ENCODE measurements at regions not wholly inside any gene's neighbourhood (a gene's known extent, or its start where the extent isn't known, plus 50 kb on each side); places are given as distances from the start of the nearest gene placed in this dataset.
"Not testable (repeated sequence)": the region's sequence is repeated elsewhere in the genome, so short reads cannot be mapped to it uniquely, and the experiment has no call there.

DNA sequence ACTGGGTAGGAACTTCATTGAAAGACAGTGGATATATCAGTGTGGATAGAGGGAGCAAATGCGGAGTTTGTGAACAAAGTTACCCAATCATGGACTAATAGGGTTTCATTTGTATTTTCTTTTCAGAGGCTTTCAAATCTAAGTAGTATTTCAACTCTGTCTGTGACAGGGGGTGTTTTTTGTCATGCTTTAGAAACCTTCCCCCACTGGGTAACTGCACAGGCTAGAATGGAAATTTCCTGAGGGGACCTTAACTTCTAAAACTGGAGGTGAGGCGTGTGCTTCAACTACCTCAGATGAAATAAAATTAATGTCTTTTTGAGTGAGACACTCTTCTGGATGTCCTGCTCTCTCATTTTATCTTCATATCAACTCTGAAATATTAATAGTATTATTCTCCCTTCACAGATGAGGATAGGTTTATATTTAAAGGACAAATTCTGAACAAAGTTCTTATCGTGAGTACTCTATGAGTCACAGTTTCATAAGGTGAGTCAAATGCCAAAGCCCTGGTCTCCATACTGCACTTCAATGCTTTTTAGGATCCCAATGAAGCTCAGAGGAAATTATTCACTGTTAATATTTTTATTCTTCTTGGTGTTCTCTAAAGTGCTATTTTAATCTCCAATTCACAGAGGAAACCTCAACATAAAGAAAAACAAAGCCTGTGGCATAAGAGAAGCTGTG lies 770.6 kb downstream of the CCSER2 start:
- DNase-seq (ENCODE audit: low read depth in 2 of 3, low spot score in 2 of 3), result no peak

DNA sequence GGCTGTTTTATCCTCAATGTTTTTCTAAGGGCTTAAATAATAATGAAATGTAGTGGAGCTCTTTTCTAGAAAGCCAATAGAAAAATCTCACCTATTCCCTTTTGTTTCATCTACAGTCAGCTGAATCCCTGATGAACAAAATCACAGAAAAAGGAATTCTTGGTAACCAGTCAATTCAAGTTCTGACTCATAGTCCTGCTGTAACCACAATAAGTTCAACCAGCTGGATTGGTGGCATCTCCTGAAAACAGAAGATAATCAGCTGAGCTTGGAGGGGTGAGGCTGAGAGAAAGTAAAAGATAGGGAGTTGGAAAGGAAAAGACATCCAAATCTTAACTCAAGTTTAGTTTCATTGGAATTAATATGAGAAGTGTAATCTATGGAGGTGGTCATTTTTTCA lies 772.1 kb downstream of the CCSER2 start:
- no peak for DNase-seq (ENCODE audit: low read depth in 2 of 3, low spot score in 2 of 3)

DNA sequence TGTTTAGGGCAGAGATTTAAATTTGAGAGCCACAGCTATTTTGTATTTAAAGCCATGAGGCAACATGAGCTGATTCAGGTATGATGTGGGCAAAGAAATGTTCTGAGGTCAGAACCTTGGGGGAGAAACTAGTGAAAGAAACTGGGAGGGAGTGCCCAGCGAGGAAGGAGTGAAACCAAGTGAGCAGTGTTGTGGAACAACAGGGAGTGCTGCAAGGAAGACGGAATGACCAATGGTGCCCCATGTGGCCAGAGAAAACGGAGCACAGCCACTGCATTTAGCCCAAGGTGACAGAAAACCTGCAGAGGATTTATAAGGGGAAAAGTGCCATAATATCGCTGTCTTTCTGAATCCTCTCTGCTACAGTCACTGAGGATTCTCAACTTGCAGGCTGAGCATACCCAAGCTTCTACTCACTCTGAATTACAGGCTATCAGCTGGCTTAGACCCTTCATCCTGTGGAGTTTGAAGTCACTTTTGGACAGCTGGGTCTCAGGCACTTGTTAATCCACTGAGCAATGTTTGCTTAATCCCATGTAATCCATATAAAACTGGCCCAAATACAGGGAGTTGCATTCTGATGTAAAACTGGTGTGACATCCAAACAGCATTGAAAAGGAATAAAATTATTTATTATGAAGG lies 777.3 kb downstream of the CCSER2 start:
- no peak for DNase-seq (ENCODE audit: low read depth in 2 of 3, low spot score in 2 of 3)

DNA sequence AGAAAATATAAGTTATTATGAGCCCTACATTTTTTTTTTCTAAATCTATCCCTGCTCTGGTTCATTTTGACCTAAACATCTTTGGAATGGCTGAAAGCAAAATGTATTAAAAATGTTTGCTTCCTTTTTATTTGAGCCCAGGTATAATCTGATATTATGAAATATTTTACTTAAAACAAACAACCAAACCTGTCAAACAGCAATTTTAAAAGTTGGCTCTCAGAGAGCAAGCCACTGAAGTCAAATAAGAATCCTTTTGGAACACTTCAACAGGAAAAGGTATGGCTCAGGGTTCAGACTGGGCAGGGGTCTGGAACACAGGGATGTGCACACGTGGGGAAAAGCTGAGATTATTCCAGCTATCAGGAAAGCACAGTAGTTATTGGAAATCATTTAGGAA lies 782.9 kb downstream of the CCSER2 start:
- DNase-seq (ENCODE audit: low read depth in 2 of 3, low spot score in 2 of 3), result no peak

DNA sequence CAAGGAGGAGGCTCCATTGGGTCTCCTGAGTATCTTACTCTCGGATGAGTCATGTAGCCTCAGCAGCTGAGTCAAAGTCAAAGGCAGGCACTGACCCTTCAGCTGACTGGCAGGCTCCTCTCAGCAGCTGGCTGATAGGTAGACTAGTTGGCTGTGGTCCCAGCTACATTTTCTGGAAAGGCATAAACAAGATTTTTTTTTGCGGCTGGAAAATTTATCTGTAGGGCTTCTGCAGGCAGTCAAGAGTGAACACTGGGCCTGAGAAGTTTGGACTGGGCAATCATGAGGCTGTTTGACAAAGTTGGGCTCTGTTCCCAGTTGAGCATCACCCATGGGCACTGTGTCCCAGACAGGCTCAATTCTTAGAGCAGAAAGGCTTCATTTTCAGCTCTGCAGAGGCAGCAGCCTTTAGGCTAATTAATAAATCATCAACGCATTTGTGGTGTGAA lies 796.2 kb downstream of the CCSER2 start:
- DNase-seq (ENCODE audit: low read depth in 2 of 3, low spot score in 2 of 3), result no peak

DNA sequence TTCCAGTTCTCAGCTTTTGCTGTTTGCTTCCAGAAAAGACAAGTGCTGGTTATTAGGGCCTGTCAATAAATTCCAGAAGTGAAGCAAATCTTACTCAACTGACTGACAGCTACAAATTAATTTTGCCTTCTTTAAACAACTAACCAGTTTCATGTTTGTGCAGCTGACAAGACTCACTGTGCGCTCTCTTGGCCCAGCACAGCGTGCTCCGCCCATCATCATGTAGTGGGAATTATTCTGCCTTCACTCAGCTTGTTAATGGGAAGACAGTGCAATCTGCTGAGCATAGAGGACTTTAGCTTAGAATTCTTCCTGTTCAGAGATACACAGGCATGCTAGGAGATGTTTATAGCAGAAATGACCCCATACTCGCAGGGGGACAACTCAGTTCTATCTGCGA lies 808.9 kb downstream of the CCSER2 start:
- no peak for DNase-seq (ENCODE audit: low read depth in 2 of 3, low spot score in 2 of 3)

DNA sequence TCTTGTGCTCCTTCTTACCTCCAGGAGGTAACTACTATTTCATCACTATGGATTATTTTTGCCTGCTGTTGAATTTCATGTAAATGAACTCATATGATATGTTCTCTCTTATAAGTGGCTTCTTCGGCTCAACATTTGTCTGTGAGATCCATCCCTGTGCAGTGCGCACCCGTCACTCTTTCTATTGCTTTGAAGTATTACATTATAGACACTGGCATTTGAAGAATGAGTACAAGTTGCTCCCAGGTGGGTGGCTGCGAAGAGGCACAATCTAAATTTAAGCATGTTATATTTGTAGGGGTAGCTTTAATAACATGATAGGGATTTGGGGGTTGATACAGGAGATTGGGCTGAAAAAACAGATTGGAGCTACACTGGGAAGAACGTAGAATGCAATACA lies 809.7 kb downstream of the CCSER2 start:
- DNase-seq (ENCODE audit: low read depth in 2 of 3, low spot score in 2 of 3), result no peak

DNA sequence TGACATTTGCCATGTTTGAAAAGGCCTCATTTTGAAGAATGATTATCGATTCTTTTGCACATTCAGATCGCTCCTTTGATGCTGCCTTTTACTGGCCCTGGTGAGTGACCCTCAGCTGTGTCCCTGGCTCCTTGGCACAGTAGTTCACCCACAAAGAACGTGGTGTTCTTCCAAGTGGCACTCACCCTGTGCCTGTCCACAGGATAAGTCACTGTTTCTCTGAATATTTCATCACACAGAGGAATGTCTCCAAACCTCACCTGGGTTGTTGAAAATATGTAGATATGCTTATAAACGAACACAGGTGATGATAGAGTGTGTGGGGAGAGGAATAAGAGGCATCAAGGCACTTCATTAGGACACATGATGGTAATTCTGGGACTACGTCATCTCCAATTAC lies 810.7 kb downstream of the CCSER2 start:
- no peak for DNase-seq (ENCODE audit: low read depth in 2 of 3, low spot score in 2 of 3)

DNA sequence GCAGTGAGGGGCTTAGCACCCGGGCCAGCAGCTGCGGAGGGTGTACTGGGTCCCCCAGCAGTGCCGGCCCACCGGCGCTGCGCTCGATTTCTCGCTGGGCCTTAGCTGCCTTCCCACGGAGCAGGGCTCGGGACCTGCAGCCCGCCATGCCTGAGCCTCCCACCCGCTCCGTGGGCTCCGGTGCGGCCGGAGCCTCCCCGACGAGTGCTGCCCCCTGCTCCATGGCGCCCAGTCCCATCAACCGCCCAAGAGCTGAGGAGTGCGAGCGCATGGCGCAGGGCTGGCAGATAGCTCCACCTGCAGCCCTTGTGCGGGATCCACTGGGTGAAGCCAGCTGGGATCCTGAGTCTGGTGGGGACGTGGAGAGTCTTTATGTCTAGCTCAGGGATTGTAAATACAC lies 813.1 kb downstream of the CCSER2 start:
- not testable (repeated sequence) for DNase-seq (ENCODE audit: low read depth in 2 of 3, low spot score in 2 of 3)

DNA sequence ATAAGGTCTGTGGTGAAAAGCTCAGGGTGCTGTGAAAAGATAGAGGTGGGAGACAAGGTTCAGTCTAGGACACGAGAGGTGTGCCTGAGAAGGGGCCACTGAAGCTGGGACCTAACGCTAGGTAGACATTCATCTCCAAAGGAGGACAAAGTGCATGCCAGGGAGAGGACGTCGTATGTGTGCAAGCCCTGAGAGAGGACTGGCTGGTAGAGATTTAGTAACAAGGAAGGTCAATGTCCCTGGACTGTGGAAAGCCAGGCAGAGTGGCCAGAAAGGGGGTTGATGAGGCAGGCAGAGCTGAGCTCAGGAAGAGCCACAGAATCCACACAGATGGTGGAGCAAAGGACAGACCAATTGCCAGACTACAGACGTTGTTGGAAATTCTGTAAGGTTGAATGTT lies 817.6 kb downstream of the CCSER2 start:
- DNase-seq (ENCODE audit: low read depth in 2 of 3, low spot score in 2 of 3), result no peak

DNA sequence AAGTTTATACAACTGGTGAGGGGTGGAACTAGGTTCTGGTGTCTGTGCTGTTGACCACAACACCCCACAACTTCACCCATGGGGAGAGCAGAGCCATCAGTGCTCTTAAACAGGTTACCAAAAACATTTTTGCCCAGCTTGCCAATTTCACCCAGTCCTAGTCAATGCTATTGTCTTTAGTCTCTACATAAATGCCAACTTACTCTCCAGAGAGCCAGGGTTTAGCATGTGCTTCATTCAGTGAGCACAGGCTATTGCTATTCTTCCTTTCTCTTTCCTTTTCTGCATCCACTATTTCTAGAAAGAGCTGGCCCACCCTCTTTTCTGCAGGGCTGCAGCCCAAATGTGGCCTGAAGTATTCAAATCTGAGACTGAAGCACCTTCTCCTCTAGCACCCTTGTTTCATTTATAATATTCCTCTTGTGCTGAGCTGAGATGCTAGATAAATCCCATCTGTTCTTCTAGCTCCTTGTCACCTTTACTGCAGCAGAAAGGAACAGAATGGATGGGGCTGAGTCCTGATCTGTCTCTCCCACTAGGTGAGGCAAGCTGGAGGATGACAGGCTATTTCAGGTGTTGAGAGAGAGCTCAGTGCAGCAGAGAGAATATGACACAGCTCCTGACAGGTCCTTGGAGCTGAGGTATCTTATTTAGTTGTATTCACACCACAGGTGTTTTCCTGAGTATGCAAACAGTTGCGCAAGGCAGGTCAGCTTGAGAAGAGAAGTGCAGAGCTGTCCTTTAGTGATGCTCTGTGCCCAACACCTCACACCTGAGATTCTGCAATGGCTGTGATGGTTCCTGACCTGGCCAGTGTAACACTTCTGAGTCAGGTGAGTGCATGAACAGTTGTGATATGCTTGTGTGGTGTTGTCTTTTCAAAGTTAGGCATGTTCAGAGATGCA lies 819.2 kb downstream of the CCSER2 start:
- DNase-seq (ENCODE audit: low read depth in 2 of 3, low spot score in 2 of 3), result no peak

DNA sequence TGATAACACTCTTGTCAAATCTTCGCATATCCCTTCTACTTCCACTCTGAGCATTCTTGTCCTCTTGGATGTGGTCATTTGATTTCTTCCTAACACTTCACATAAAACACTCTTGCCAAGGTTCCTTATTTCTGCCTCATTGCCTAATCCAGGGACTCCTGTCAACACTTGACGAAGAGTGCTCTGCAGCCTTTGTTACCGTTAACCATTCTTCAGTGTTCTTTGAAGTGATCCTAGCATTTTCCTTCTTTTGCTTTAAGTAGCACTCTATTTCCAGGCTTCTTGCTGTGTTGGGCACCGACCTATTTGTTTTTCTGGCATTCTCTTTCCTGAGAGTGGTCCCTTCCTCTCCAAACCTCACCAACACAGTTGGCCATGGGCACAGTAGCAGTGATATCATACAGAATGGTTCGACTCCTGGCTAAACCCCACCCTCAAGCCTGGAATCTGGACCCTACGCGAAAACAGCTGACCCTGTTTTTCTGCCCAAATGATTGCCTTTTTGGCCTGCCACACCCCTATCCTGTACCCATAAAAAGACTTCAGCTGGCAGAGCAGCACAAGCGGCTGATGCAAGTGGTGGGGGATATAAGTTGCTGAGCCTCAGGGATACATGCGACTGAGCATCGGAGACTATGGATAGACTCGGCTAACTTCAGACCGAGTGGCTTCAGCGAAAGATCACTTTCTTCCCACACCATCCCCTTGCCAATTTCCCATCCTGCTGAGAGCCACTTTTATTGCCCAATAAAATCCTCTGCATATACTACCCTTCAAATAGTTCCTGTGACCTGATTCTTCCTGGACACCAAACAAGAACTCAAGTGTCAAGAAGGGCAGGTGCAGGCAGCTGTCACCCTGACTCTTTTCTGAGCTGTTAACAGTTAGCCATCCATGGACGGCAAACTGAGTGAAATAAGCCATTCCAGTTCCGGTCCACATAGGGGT lies 820.6 kb downstream of the CCSER2 start:
- no peak for DNase-seq (ENCODE audit: low read depth in 2 of 3, low spot score in 2 of 3)

DNA sequence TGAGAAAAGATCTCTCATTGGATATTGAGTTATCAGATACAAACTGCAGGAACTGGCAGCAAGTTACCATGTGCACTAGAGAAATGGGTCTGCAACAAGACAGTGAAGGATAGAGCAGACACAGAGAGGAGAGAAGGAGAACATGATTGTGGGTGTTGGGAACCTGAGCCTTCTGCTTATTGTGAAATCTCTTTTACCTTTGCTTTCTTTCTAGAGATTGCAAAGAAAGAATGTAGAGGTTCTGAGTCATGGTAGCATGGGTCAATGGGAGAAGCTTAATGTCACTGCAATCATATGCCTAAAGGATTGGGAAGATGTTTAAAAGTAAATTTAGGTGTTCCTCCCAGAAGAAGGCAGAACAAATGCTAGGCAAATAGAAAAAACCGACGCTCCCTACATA lies 821.4 kb downstream of the CCSER2 start:
- no peak for DNase-seq (ENCODE audit: low read depth in 2 of 3, low spot score in 2 of 3)

DNA sequence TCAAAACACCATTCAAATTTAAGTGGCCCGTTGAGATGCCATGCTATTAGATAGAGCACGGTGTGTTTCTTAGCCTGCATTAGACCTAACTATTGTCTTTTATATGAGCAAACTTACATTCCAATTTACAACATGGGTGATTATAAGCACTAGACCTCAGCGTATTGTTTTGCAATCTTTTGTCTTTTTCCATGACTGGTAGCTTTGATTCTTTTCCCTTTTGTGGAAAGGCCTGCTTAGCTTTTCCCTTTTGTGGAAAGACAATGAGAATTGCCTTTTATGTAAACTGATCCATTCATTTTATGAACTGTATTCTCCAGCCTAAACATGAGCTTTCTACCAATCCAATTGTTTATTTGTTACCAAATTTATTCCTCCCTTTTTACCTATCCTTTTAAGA lies 823.1 kb downstream of the CCSER2 start:
- no peak for DNase-seq (ENCODE audit: low read depth in 2 of 3, low spot score in 2 of 3)

DNA sequence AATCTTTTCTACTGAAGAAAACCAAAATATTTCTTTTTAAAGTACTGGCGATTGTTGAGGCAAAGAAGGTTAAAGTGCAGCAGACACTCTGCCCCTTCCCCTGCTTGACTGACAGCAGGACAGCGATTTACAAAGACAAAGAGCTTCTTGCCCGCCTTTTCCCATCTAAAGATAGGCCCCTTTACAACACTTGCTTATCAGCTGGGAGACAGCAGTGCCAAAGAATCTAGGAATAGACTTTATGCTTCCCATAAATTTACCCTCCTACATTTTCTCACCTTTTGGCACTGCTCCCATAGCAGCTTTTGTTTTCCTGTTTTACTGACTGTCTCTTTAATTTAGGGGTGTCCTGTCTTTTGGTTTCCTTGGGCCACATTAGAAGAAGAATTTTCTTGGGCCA lies 824.1 kb downstream of the CCSER2 start:
- DNase-seq (ENCODE audit: low read depth in 2 of 3, low spot score in 2 of 3), result no peak

DNA sequence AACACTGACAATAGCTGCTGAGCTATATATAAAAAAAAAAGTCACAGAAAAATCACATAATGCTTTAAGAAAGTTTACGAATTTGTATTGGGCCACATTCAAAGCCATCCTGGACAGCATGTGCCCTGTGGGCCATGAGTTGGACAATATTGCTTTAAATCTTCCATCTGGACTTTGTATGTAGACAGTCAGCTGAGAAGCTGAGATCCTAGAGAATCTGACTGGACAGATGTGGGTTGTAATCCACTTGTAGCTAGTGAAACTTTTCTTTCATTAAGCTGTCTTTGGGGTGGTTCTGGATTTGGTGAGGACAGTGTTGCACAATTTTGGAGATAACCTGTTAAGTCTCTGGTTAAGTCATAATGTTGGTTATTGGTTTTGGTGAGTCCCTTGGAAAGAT lies 824.5 kb downstream of the CCSER2 start:
- no peak for DNase-seq (ENCODE audit: low read depth in 2 of 3, low spot score in 2 of 3)

DNA sequence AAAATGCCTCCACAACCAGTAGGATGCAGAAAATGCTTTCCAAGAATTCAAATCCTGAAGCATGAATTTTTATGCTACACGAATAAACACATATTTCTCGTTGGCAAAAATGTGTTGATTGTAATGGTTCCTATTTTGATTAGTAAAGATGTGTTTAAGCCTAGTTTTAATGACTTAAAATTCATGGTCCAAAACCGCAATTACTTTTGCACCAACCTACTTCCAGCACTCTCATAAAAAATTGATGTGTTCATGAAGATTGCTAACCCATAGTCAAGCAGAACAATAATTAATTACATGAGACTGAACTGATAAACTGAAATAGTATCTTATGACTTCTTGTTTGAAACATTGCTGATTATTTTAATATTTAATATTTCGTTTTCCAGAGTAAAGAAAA lies 828.8 kb downstream of the CCSER2 start:
- no peak for DNase-seq (ENCODE audit: low read depth in 2 of 3, low spot score in 2 of 3)

DNA sequence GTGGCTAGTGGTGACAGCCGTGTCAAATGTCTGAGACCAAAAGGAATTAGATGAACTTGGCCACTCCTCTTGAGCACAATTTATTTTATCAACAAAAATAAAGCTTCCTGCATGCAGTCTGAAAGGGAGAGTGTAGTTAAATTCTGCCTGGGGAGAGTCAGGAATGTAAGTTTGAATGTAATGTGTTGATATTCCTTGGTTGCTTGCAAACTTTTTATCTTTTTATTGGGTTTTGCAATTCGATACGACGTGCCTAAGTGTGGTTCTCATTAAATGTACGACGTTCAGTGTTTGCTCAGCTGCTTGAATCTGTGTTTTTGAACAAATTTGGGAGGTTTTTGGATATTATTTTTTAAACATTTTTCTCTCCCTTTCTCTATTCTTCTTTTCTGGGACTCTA lies 839.9 kb downstream of the CCSER2 start:
- no peak for DNase-seq (ENCODE audit: low read depth in 2 of 3, low spot score in 2 of 3)

DNA sequence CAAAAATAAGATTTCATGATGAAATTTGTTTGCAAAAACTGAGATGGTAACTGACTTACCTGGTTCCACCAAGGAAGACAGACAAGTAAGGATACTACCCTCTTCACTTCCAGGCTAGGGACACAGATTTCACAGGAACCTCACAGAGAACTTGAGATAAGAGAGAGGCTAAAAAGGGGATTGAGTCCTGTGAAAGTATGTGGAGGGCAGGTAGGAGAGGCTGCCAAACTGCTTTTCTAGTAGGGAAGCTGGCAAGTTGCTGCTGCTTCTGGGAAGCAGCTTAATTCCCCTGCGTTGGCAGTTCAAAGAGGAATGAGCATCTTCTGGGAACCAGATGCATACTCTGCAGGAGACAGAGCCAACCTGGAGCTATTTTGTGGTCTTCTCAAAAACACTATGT lies 841.6 kb downstream of the CCSER2 start:
- DNase-seq (ENCODE audit: low read depth in 2 of 3, low spot score in 2 of 3), result no peak

DNA sequence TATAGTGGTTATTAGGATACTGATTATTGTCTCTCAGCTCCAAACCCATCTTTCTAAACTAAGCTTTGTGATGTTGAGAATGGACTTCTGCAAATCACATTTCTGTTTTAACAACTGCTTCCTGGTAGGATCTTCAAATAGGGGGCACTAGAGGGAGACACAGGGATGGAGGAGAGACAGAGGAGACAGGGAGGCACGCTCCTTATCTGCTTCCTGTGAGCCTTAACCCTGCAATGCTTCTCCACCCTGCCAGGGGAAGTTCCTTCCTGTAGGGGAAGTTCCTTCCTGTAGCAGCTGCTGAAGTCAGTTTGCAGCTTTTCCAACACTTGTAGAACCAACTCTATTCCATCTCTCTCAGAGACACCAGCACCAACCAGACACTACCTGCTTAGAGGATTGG lies 847.2 kb downstream of the CCSER2 start:
- DNase-seq (ENCODE audit: low read depth in 2 of 3, low spot score in 2 of 3), result no peak

DNA sequence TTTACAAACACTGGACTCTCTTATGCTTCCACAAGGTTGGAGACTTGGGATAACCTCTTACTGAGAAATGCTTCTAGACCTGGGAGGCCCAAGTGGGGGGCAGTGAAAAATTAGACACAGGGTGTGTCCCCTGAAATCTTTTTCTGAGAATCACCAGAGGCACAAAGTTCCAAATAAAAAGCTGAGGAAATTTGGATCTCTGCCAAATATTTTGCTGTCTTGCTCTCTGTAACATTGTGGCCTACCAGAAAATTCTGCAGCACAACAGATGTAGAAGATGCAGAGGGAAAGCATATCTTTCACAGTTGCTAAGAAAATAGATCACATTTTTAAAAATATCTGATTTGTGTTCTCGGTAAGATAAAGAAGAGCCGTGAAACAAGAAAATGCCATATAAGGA lies 849.4 kb downstream of the CCSER2 start:
- DNase-seq (ENCODE audit: low read depth in 2 of 3, low spot score in 2 of 3), result no peak

All from hematopoietic multipotent progenitor cell (in vitro differentiated cells).